Activated CD4-positive, alpha-beta T cell treated with anti-CD3 and anti-CD28 coated beads for 36 hours (primary cell): ENCODE measurements at regions not wholly inside any gene's neighbourhood (a gene's known extent, or its start where the extent isn't known, plus 50 kb on each side); places are given as distances from the start of the nearest gene placed in this dataset.

Experiments used
- ATAC-seq: fragments of 200-7000 bp; cut with Tn5 transposase; one replicate; pipeline ENCODE4 v1.10.0; 2021; ENCODE audit warnings: mild to moderate bottlenecking, moderate library complexity
- CTCF ChIA-PET: fragments of 350-600 bp; sonication (Branson Sonifier 250); formaldehyde crosslinking; loops from one replicate; lab custom pipeline; 2021; ENCODE audit warnings: antibody characterized with exemption; lab: Charles Lee
- POLR2A ChIA-PET: fragments of 350-600 bp; sonication (Branson Sonifier 250); formaldehyde crosslinking; loops from one replicate; lab custom pipeline; 2021; ENCODE audit warnings: antibody characterized with exemption, inconsistent platforms; lab: Charles Lee
- DNase-seq: peaks from one replicate; pipeline ENCODE4 v3.0.0-alpha.2; 2020
- H3K27ac Mint-ChIP-seq: one replicate; pipeline ENCODE4 v1.8.0; 2021; ENCODE audit warnings: mixed read lengths
- H3K27me3 Mint-ChIP-seq: one replicate; pipeline ENCODE4 v1.8.0; 2021; ENCODE audit warnings: mixed read lengths
- H3K36me3 Mint-ChIP-seq: one replicate; pipeline ENCODE4 v1.8.0; 2021; ENCODE audit warnings: low read depth, mixed read lengths
- H3K4me1 Mint-ChIP-seq: one replicate; pipeline ENCODE4 v1.8.0; 2021; ENCODE audit warnings: mixed read lengths
- H3K4me3 Mint-ChIP-seq: one replicate; pipeline ENCODE4 v1.8.0; 2021; ENCODE audit warnings: mild to moderate bottlenecking, moderate library complexity, mixed read lengths
- H3K9me3 Mint-ChIP-seq: one replicate; pipeline ENCODE4 v1.8.0; 2021; ENCODE audit warnings: low read depth, mixed read lengths
- intact Hi-C, 2 experiments: fragments of 100-400 bp; cut with DNase I in 1 of 2; cut with micrococcal nuclease in 1 of 2; formaldehyde crosslinking; loops; one replicate each; pipeline versions ENCODE4 v1.14.2 to v1.15.1; 2022 to 2024; cut with DNase I, micrococcal nuclease

DNA sequence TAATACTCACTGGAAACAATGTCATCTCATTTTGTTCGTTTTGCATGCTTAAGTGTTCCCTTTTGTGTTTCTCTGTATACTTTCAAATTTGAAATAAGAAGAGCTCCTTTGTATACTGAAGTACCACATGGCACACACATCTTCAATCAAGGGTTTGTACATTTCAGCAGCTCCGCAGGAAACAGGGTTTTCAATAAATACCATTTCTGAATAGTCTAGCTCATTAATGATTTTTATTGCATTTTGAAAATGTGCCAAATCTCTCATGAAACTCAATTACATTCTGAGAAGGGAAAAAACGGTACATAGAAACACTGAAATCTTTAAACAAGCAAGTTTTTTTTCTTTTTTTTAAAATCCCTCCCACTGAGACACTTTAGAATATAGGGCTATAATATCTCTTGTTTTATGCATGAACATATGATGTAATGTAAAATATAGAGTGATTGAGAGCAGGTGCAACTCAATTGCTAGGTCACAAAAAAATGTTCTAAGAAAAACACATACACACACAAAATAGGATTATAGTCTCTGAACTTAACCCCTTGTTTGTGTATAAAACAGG lies 914.2 kb upstream of the PCDH7 start:
- Mint-ChIP-seq H3K4me1 (no peaks in the 10 kb centered on the region), H3K36me3 (no peaks in the 10 kb centered on the region), H3K9me3 (peaks cover 8% of the 10 kb centered on the region), H3K27me3 (no peaks in the 10 kb centered on the region), H3K4me3 (no peak overlapping the region), H3K27ac (no peak overlapping the region)
- DNase-seq = no peak
- no peak for ATAC-seq
- CTCF ChIA-PET = no interaction called here
- intact Hi-C loops = no loop called here
- POLR2A ChIA-PET = no interaction called here

DNA sequence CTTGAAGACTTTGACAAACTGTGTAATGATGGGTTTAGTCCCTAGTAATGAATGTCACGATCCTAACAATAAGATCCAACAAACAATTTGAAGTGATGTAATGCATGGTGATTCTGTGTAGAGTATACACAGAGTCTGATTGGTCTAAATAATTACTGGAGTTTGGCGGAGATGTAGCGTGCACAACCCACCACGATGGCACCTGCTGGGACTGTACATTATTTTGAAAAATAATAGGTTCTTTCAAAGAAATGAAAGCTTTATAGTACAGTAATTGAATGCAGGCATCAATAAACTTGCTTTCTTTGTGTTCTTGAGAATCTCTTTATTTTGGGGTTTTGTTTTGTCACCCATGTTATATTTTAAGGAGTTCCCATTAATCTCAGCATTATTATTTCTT lies 902.2 kb upstream of the PCDH7 start:
- no peaks in the 10 kb centered on the region for H3K27me3 Mint-ChIP-seq
- ATAC-seq = no peak
- ChIA-PET POLR2A (no interaction called here), CTCF (no interaction called here)
- H3K27ac Mint-ChIP-seq = no peak overlapping the region
- intact Hi-C loops = no loop called here
- H3K9me3 Mint-ChIP-seq = peaks cover 14% of the 10 kb centered on the region
- DNase-seq = no peak
- H3K4me1 Mint-ChIP-seq = no peaks in the 10 kb centered on the region
- no peak overlapping the region for H3K4me3 Mint-ChIP-seq
- H3K36me3 Mint-ChIP-seq = no peaks in the 10 kb centered on the region

DNA sequence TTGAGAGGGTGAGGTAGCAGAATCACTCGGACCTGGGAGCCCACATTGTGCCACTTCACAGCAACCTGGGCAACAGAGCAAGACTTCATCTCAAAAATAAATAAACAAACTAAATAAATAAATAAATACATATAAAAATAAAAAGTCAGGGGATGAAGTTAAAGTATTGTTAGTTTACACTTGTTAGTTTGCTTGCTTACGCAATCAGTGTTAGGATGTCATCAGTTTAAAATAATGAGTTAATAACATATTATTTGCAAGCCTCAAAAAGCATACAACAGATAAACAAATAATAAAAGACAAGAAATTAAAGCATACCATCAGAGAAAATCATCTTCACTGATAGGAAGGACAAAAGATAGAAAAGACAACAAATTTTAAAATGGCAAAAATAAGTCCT lies 891.1 kb upstream of the PCDH7 start:
- CTCF ChIA-PET = no interaction called here
- Mint-ChIP-seq H3K9me3 (peaks cover 16% of the 10 kb centered on the region), H3K27ac (no peak overlapping the region), H3K36me3 (no peaks in the 10 kb centered on the region), H3K27me3 (no peaks in the 10 kb centered on the region), H3K4me3 (no peak overlapping the region), H3K4me1 (no peaks in the 10 kb centered on the region)
- ATAC-seq = no peak
- POLR2A ChIA-PET = no interaction called here
- no peak for DNase-seq
- intact Hi-C loops = no loop called here

DNA sequence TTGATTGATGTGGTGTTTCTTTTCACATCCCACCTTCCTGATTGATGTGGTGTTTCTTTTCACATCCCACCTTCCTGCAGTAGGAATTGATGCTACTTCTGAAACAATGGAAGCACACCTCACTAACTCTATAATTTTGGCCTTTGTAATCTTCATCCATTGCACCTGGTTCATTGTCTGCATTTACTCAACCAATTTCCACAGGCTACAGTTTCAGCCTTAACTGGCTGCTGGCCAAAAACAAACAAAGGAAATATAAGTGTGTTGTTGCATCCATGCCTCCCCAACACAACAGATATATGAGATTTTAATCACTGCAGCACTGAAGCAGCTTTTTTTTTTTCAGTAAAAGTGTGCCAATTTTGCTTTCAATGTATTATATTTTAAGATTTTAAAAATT lies 867.6 kb upstream of the PCDH7 start:
- Mint-ChIP-seq H3K4me3 (no peak overlapping the region), H3K36me3 (no peaks in the 10 kb centered on the region), H3K9me3 (peaks cover 13% of the 10 kb centered on the region), H3K4me1 (no peaks in the 10 kb centered on the region), H3K27ac (no peak overlapping the region), H3K27me3 (no peaks in the 10 kb centered on the region)
- ATAC-seq = no peak
- CTCF ChIA-PET = no interaction called here
- no peak for DNase-seq
- POLR2A ChIA-PET = no interaction called here
- intact Hi-C loops = no loop called here

DNA sequence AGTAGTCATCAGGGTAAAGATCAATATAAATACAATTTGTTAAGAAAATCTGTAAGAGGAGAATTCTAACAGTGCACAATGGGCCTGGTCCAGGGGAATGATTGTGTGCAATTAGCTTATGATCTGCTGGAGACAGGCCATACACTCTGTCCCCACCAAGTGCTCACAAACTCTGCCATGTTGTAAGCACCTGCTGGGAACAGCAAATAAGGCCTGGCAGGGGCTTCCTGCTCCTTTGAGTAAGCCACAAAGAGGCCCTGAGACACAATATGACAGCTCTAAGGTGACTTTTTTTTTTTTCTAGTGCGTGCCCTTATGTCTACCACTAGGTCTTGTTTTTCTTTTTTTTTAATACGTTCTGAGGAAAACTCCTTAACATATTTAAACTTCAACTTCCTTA lies 866.3 kb upstream of the PCDH7 start:
- ChIA-PET POLR2A (no interaction called here), CTCF (no interaction called here)
- Mint-ChIP-seq H3K27ac (no peak overlapping the region), H3K27me3 (no peaks in the 10 kb centered on the region), H3K4me3 (no peak overlapping the region), H3K4me1 (no peaks in the 10 kb centered on the region), H3K36me3 (no peaks in the 10 kb centered on the region), H3K9me3 (peaks cover 17% of the 10 kb centered on the region)
- no peak for DNase-seq
- intact Hi-C loops = no loop called here
- no peak for ATAC-seq

DNA sequence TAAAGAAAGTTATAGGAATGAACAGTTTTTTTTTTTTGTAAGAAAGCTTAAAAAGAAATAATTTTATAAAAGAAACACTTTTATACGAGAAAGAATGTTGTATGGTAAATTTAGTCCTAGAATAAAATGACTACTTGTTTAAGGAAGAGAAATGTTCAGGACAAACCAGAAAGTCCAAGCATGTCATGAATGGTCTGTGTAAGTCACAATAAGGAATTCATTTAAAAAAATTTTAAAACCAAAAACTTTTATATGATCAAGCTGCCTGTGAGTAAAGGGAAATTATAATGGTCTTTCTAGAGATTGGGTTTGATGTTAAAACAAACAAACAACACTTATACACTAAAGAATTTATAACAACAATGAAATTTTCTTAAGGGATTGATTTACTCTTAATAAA lies 858.9 kb upstream of the PCDH7 start:
- DNase-seq (no peak), ATAC-seq (no peak)
- Mint-ChIP-seq H3K27me3 (no peaks in the 10 kb centered on the region), H3K36me3 (no peaks in the 10 kb centered on the region), H3K4me3 (no peak overlapping the region), H3K27ac (no peak overlapping the region), H3K9me3 (peaks cover 21% of the 10 kb centered on the region), H3K4me1 (no peaks in the 10 kb centered on the region)
- POLR2A ChIA-PET = no interaction called here
- intact Hi-C loops = no loop called here
- CTCF ChIA-PET = no interaction called here

DNA sequence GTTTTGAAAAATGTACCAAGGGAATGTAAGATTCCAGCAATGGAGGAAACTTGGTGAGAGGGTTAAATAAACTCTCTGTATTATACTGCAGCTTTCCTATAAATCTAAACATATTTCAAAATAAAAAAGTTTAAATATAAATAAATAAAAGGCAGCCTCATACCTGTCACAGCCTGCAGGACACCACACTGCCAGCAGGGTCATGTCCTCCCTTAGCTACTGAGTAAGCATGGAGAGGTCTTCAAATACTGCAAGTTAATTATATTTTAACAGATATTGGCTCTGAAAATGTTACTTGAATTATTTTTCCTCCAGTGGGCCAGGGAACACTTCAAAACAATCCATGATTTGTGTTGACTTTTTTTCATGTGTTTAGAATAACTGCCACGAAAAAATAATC lies 852.8 kb upstream of the PCDH7 start:
- no peaks in the 10 kb centered on the region for H3K27me3 Mint-ChIP-seq
- H3K9me3 Mint-ChIP-seq = peaks cover 14% of the 10 kb centered on the region
- H3K27ac Mint-ChIP-seq = no peak overlapping the region
- POLR2A ChIA-PET = no interaction called here
- CTCF ChIA-PET = no interaction called here
- no peaks in the 10 kb centered on the region for H3K4me1 Mint-ChIP-seq
- intact Hi-C loops = no loop called here
- H3K4me3 Mint-ChIP-seq = no peak overlapping the region
- ATAC-seq (no peak), DNase-seq (no peak)
- H3K36me3 Mint-ChIP-seq = no peaks in the 10 kb centered on the region

DNA sequence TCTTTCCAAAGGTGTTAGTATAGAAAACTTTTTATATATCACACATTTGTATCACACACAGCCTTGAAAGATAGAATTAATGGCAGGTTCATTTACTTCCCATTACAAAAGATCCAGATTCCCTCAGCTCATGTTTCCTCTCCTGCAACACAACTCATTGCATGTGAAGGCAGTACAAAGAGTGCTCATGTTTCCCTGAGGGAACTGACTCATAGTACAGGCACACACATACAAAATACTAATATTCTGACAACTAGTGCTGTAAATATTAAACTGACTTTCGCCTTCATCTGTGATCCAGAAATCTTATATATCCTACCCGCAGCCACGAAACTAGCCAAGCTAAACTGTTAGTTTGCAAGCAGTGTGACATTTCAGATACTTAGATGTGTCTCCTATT lies 819.8 kb upstream of the PCDH7 start:
- Mint-ChIP-seq H3K36me3 (no peaks in the 10 kb centered on the region), H3K27me3 (no peaks in the 10 kb centered on the region), H3K27ac (no peak overlapping the region), H3K9me3 (peaks cover 3% of the 10 kb centered on the region), H3K4me1 (no peaks in the 10 kb centered on the region), H3K4me3 (no peak overlapping the region)
- DNase-seq (no peak), ATAC-seq (no peak)
- intact Hi-C loops = no loop called here
- ChIA-PET POLR2A (no interaction called here), CTCF (no interaction called here)

DNA sequence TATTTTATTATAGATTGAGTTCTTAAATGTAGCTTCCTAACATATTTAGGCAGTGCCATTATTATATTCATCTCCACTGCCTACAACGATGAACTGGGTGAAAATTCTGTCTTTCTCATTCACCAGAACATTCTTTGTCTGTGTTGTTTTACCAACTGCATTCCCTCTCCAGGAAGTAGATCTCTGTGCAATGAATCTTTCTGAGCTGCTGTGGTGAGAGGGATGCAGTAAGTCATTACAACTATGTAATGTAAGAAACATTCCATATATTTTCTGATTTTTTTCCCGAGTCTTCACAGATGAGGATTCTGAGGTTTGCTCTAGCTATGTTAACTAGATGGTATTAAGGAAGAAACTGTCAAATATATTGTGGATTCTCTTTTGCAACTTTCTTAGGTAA lies 811.9 kb upstream of the PCDH7 start:
- peaks cover 16% of the 10 kb centered on the region for H3K9me3 Mint-ChIP-seq
- no peak overlapping the region for H3K27ac Mint-ChIP-seq

DNA sequence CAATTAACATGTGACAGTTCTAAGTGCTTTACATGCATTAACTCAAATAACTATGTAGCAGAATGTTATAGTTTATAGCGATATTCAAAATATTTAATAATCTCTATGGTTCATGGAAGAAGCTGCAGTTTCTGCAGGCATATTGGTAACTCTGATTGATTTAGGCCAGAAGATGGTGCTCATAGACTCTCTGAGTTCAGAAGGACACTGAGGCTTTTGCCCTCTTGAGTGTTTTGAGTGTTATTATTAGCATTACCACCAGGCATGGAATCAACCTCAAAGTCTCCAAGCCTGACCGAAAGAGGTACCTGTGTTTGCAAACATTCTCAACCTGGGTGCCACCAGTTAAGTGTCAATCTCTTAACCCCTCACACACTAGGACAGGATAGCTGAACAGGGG lies 792.3 kb upstream of the PCDH7 start:
- CTCF ChIA-PET = no interaction called here
- POLR2A ChIA-PET = no interaction called here
- Mint-ChIP-seq H3K36me3 (no peaks in the 10 kb centered on the region), H3K4me3 (no peak overlapping the region), H3K9me3 (peaks cover 15% of the 10 kb centered on the region), H3K4me1 (no peaks in the 10 kb centered on the region), H3K27ac (no peak overlapping the region), H3K27me3 (no peaks in the 10 kb centered on the region)
- intact Hi-C loops = no loop called here
- no peak for ATAC-seq
- no peak for DNase-seq

More for the DNA sequence above, 811.9 kb upstream of the PCDH7 start:
- Mint-ChIP-seq H3K4me1 (no peaks in the 10 kb centered on the region), H3K4me3 (no peak overlapping the region), H3K36me3 (no peaks in the 10 kb centered on the region), H3K27me3 (no peaks in the 10 kb centered on the region)
- DNase-seq = no peak
- intact Hi-C loops = no loop called here
- ChIA-PET POLR2A (no interaction called here), CTCF (no interaction called here)
- ATAC-seq = no peak

DNA sequence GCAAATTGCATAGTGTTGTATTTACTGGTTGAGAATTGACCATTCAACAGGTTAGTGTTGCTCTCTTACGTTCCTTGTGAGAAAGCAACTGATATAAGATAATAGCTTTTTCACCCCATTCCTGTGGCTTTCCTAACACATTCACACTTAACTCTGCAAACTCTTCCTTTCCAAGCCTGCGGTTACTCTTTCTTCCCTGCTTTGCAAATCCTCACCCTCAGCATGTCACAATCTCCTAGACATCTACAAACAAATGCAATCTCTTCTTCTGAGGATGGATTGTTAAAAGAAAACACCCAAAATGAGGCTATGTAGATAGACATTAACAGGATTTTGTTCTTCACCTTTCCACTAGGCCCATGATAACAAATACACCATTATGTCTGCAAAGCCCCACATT lies 771.7 kb upstream of the PCDH7 start:
- ATAC-seq (no peak), DNase-seq (no peak)
- H3K27me3 Mint-ChIP-seq = no peaks in the 10 kb centered on the region
- no peaks in the 10 kb centered on the region for H3K4me1 Mint-ChIP-seq
- CTCF ChIA-PET = no interaction called here
- H3K9me3 Mint-ChIP-seq = peaks cover 14% of the 10 kb centered on the region
- H3K27ac Mint-ChIP-seq = no peak overlapping the region
- H3K36me3 Mint-ChIP-seq = no peaks in the 10 kb centered on the region
- no peak overlapping the region for H3K4me3 Mint-ChIP-seq
- POLR2A ChIA-PET = no interaction called here
- intact Hi-C loops = no loop called here

DNA sequence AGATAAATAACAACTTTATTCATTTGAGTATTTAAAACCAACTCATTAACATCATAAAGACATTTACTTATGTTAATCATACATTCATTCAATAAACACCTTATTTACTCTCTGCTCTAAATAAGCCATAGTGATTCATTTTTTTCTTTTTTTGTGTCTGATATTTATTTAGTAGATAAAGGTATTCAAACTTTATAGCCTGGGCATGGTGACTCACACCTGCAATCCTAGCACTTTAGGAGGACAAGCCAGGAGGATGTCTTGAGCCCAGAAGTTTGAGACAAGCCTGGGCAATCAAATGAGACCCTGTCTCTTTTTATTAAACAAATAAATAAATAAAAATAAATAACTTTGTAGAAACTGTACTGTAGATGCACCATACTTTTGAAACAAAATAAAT lies 771.3 kb upstream of the PCDH7 start:
- CTCF ChIA-PET = no interaction called here
- Mint-ChIP-seq H3K9me3 (peaks cover 17% of the 10 kb centered on the region), H3K27me3 (no peaks in the 10 kb centered on the region), H3K4me1 (no peaks in the 10 kb centered on the region), H3K27ac (no peak overlapping the region), H3K4me3 (no peak overlapping the region), H3K36me3 (no peaks in the 10 kb centered on the region)
- intact Hi-C loops = no loop called here
- ATAC-seq = no peak
- no peak for DNase-seq
- POLR2A ChIA-PET = no interaction called here

DNA sequence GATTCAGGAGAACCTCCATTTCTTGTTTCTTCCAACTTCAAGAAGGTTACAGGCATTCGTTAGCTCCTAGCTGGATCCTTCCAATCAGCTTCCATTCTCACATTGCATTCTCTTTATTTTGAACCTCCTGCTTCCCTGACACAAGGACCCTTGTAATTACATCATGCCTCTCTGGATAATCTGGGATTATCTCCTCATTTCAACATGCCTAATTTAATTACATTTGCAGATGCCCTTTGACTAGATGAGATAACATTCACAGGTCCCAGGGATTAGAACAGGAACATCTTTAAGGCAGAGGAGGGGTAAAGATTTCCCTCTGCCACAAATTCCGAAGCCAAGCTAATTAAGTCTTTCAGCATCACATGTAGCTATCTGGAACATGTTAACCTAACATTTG lies 753.8 kb upstream of the PCDH7 start:
- H3K4me1 Mint-ChIP-seq = no peaks in the 10 kb centered on the region
- H3K4me3 Mint-ChIP-seq = no peak overlapping the region
- no peaks in the 10 kb centered on the region for H3K36me3 Mint-ChIP-seq
- no peak for DNase-seq
- peaks cover 8% of the 10 kb centered on the region for H3K9me3 Mint-ChIP-seq
- CTCF ChIA-PET = no interaction called here
- no peaks in the 10 kb centered on the region for H3K27me3 Mint-ChIP-seq
- intact Hi-C loops = no loop called here
- POLR2A ChIA-PET = no interaction called here
- no peak for ATAC-seq
- H3K27ac Mint-ChIP-seq = no peak overlapping the region
